Testis (tissue), 2 donors: ENCODE measurements at regions not wholly inside any gene's neighbourhood (a gene's known extent, or its start where the extent isn't known, plus 50 kb on each side); places are given as distances from the start of the nearest gene placed in this dataset.

Experiments used
- DNase-seq: peaks from one replicate; pipeline ENCODE4 v3.0.0-alpha.2; 2019
- H3K27ac ChIP-seq, 2 donors: fragments of 200-600 bp; sonication (generic); one replicate each; pipeline ENCODE4 v1.5.1; 2019
- H3K27me3 ChIP-seq: fragments of 200-600 bp; sonication (generic); one replicate; pipeline ENCODE4 v1.5.1; 2019
- H3K36me3 ChIP-seq: fragments of 200-600 bp; sonication (generic); one replicate; pipeline ENCODE4 v1.5.1; 2017; ENCODE audit warnings: low read depth; ENCODE audit errors: missing control alignments
- H3K4me1 ChIP-seq: fragments of 200-600 bp; sonication (generic); one replicate; pipeline ENCODE4 v1.5.1; 2019
- H3K4me3 ChIP-seq, 2 donors: fragments of 200-600 bp; sonication (generic); one replicate each; pipeline ENCODE4 v1.5.1; 2017 to 2019
- H3K9me3 ChIP-seq: fragments of 200-600 bp; sonication (generic); one replicate; pipeline ENCODE4 v1.5.1; 2017
- POLR2A ChIP-seq: fragments of 450-650 bp; IDR thresholded peaks from one replicate; pipeline ENCODE4 v1.6.1; 2017; ENCODE audit warnings: antibody characterized with exemption, mild to moderate bottlenecking, moderate library complexity
- WGBS, 2 donors: methylation state at CpG; one replicate each; pipeline ENCODE4 v1.1.5; 2018; 5-methylcytosine and 5-hydroxymethylcytosine counted together
- intact Hi-C: fragments of 100-400 bp; cut with DNase I; formaldehyde crosslinking; loops from one replicate; pipeline ENCODE4 v1.15.1; 2023; ENCODE audit warnings: low total_unique reads
- TF ChIP-seq, protein P1 (sequence below), 3 experiments: fragments of 450-650 bp in 2 of 3; fragments of 200-600 bp in 1 of 3; sonication (generic) in 1 of 3; IDR thresholded peaks; one replicate each; pipeline ENCODE4 v1.5.1; 2016 to 2019; ENCODE audit warnings: antibody characterized with exemption in 3 of 3, mild to moderate bottlenecking in 2 of 3, moderate library complexity in 1 of 3

DNA sequence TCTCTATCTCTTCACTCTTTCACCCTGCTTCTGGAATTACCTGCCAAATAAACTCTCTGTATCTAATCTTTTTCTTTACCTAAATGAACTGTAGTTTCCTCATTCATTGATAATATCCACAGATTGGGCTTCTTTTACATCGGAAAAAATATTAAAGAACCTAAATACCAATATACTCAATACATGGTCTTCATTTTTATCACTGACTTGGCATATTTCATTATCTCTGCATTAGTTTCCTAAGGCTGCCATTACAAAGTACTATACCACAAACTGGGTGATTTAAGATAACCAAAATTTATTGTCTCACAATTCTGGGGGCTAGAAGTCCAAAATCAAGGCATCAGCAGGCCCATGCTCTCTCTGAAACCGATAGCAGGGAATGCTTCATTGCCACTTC lies 411.9 kb upstream of the SPTLC3 start:
- DNase-seq, result no peak
- H3K27ac ChIP-seq, result no peak overlapping the region
- WGBS, 2 donors, result 53 to 66% methylated on average over 2 of the region's 2 CpGs

GRCh38 chr20:12597551-12597950 lies 411.2 kb upstream of the SPTLC3 start:
- Histone ChIP-seq H3K4me3 (no peak overlapping the region), H3K27ac (no peak overlapping the region), H3K9me3 (no peaks in the 10 kb centered on the region), H3K4me1 (no peaks in the 10 kb centered on the region), H3K27me3 (no peaks in the 10 kb centered on the region), H3K36me3 (no peaks in the 10 kb centered on the region)
- no peak for DNase-seq
- intact Hi-C loops, result no loop called here
- TF ChIP-seq, protein P1, sequence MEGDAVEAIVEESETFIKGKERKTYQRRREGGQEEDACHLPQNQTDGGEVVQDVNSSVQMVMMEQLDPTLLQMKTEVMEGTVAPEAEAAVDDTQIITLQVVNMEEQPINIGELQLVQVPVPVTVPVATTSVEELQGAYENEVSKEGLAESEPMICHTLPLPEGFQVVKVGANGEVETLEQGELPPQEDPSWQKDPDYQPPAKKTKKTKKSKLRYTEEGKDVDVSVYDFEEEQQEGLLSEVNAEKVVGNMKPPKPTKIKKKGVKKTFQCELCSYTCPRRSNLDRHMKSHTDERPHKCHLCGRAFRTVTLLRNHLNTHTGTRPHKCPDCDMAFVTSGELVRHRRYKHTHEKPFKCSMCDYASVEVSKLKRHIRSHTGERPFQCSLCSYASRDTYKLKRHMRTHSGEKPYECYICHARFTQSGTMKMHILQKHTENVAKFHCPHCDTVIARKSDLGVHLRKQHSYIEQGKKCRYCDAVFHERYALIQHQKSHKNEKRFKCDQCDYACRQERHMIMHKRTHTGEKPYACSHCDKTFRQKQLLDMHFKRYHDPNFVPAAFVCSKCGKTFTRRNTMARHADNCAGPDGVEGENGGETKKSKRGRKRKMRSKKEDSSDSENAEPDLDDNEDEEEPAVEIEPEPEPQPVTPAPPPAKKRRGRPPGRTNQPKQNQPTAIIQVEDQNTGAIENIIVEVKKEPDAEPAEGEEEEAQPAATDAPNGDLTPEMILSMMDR (IDR thresholded peaks at IDR 0.05), result no peak
- 63 to 67% methylated on average over 3 of the region's 3 CpGs for whole genome bisulfite sequencing, 2 donors

More for the DNA sequence above, 411.9 kb upstream of the SPTLC3 start:
- Histone ChIP-seq H3K27me3 (no peaks in the 10 kb centered on the region), H3K9me3 (no peaks in the 10 kb centered on the region), H3K36me3 (no peaks in the 10 kb centered on the region), H3K4me1 (no peaks in the 10 kb centered on the region), H3K4me3 (no peak overlapping the region)
- intact Hi-C loops, result no loop called here
- TF ChIP-seq POLR2A, result no peak
- TF ChIP-seq, protein P1 (IDR thresholded peaks at IDR 0.05), result no peak

DNA sequence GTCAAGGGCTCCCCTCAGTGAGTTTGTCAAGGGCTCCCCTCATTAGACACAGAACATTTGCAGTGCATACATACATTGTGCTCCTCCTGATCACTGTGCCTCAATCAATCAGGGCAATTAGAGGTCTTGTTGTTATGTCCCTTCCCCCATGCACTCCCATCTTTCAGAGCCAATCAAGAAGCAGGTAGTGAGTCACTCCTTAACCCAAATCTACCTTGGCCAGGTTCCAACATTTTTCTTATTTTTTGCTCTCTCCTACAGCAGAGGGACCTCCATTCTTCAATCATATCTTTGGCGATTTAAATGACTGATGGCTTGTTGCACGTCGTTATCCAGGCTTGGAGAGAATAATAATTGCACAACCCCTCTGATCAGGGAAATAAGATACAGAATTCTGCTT lies 409.9 kb upstream of the SPTLC3 start:
- TF ChIP-seq, protein P1 (IDR thresholded peaks at IDR 0.05), result no peak
- TF ChIP-seq POLR2A, result no peak
- DNase-seq, result no peak
- WGBS, 2 donors, result 48 to 49% methylated on average over 3 of the region's 3 CpGs
- Histone ChIP-seq H3K9me3 (no peaks in the 10 kb centered on the region), H3K36me3 (no peaks in the 10 kb centered on the region), H3K4me3 (no peak overlapping the region), H3K27me3 (no peaks in the 10 kb centered on the region), H3K4me1 (no peaks in the 10 kb centered on the region), H3K27ac (no peak overlapping the region)
- intact Hi-C loops, result no loop called here

DNA sequence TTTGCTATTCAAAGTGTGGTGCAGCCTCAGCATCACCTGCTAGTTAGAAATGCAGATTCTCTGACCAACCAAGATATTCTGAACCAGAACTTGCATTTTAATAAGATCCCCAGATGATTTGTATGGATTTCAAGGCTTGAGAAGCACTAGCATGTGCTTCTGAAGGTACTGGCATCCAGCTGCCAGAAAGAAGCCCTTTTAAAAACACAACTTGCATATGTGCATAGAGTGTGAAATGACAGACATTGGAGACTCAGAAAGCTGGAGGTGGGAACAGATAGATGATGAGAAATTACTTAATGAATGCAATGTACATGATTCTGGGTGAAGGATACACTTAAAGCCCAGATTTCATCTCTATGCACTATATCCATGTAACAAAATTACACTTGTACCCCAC lies 409.3 kb upstream of the SPTLC3 start:
- Histone ChIP-seq H3K4me3 (no peak overlapping the region), H3K27me3 (no peaks in the 10 kb centered on the region), H3K36me3 (no peaks in the 10 kb centered on the region), H3K27ac (no peak overlapping the region), H3K9me3 (no peaks in the 10 kb centered on the region), H3K4me1 (no peaks in the 10 kb centered on the region)
- no peak for TF ChIP-seq POLR2A
- TF ChIP-seq, protein P1 (IDR thresholded peaks at IDR 0.05), result no peak
- no peak for DNase-seq
- intact Hi-C loops, result no loop called here

DNA sequence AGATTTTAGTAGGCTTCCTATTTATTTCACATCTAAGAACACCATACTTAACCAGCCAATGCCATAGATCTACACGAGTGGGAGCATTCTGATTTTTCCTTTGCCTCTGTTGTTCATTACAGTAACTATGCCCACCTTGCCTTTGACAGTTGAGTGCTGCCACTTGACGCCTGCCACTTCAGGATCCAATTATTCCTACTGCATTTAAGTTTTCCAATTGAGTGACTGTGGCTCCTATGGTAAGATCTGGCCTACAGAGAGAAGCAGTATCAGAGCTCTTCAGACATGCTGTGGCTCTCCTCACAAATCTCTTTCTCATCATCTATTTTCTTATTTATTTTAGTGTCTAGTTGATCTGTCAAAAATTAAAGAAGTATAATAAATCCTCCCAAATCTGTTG lies 403.0 kb upstream of the SPTLC3 start:
- 90 to 96% methylated on average over 2 of the region's 2 CpGs for WGBS, 2 donors
- Histone ChIP-seq H3K4me1 (no peaks in the 10 kb centered on the region), H3K36me3 (no peaks in the 10 kb centered on the region), H3K27ac (no peak overlapping the region), H3K9me3 (no peaks in the 10 kb centered on the region), H3K4me3 (no peak overlapping the region), H3K27me3 (no peaks in the 10 kb centered on the region)
- no peak for DNase-seq
- intact Hi-C loops, result no loop called here
- TF ChIP-seq POLR2A, result no peak
- TF ChIP-seq, protein P1 (IDR thresholded peaks at IDR 0.05), result no peak
